H7 (cell line): ENCODE measurements at regions not wholly inside any gene's neighbourhood (a gene's known extent, or its start where the extent isn't known, plus 50 kb on each side); places are given as distances from the start of the nearest gene placed in this dataset.

ENCODE experiments used
- DNase-seq: peaks from one replicate; pipeline ENCODE4 v3.0.0; 2012
- H3K27me3 ChIP-seq: 2 replicates; pipeline ENCODE4 v1.6.0; 2011; ENCODE audit warnings: mild to moderate bottlenecking, low read length; ENCODE audit not compliant: control insufficient read depth, insufficient read depth
- H3K36me3 ChIP-seq: replicated peaks from 2 replicates; pipeline ENCODE4 v1.5.1; 2011; ENCODE audit warnings: low read length; ENCODE audit not compliant: control insufficient read depth, insufficient read depth
- H3K4me3 ChIP-seq: 2 replicates; pipeline ENCODE4 v1.5.1; 2011; ENCODE audit warnings: low read depth, mild to moderate bottlenecking, control low read depth, low read length, moderate library complexity; ENCODE audit not compliant: insufficient read depth

DNA sequence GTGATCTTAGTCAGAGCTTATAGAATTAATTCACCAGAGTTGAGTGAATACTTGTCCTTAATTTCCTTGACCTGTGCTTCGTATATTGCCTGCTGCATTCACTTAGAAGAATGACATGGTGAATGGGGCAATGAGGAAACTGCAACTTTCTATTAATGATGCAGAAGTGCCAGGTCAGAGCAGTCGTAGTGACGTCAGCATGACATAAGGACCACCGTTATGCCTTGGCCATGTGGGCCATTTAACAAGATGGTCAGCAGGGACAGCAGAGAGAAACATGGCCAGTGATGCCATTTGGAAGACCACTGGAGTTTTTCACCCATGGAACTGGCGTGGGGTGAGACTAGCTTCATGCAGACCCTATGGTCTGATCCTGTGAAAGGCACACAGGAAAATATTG is 1469.4 kb upstream of the TMEM132C start:
- Histone ChIP-seq H3K4me3 (no peak overlapping the region), H3K36me3 (no peaks in the 10 kb centered on the region; the same call in 1 of the 2 replicates), H3K27me3 (no peaks in the 10 kb centered on the region; the same call in 1 of the 2 replicates)
- DNase-seq: no peak

DNA sequence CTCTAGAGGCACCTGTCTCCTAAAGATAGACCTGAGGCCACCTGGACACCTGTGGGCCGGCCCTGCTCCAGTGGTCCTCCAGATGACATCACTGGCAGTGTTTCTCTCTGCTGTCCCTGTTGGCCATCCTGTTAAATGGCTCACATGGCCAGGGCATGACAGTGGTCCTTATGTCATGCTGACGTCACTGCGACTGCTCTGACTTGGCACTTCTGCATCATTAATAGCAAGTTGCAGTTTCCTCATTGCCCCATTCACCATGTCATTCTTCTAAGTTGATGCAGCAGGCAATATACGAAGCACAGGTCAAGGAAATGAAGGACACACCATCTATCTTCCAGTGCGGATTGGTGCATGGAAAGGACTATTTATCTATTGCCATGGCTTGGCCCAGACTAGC is 1468.5 kb upstream of the TMEM132C start:
- no peak overlapping the region for H3K4me3 ChIP-seq
- no peak for DNase-seq
- no peaks in the 10 kb centered on the region; the same call in 1 of the 2 replicates for H3K36me3 ChIP-seq
- H3K27me3 ChIP-seq: no peaks in the 10 kb centered on the region; the same call in 1 of the 2 replicates

DNA sequence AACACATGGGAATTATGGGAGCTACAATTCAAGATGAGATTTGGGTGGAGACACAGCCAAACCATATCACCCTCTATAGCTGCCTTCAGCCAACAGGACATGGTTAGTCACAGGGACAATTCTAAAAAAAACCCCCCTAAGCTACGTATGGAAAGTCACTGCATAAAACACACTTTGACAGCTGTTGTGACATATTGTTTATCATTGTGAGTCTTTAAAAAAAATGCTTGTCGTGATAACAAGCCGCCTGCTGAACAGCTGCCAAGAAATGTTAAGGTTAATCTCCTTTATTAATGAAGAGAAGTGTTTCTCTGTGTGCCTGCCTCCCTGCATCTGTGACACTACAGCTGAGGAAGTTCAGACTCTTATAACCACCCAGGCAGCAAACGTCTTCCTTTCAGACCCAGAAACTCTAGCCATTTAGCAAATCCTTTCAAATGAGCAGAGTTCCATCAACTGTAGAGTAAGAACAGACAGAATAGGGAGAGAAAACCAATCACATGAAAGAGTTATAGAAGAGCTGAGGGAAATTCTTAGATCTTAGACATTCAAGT is 1459.6 kb upstream of the TMEM132C start:
- DNase-seq: no peak
- H3K36me3 ChIP-seq: no peaks in the 10 kb centered on the region
- H3K4me3 ChIP-seq: no peak overlapping the region
- H3K27me3 ChIP-seq: no peaks in the 10 kb centered on the region

DNA sequence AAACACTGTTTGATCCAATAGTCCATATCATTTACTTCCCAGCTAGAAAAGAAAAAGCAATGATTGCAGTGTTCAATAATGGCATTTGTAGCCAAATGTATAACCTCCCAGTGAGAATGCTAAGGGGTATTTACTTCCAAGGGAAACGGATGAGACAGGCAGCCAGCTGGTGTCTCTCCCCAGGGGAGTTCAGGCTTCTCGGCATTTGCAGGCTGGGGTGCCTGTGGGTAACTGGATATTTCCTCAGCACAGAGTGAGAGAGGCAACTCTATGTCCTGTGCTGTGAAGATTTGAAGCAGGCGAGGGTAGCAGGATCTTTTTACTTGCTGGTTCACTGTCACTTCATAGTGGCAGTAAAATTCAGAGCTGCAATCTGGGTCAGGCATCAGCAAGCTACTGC is 1455.6 kb upstream of the TMEM132C start:
- DNase-seq: peak; percentile 6
- H3K4me3 ChIP-seq: no peak overlapping the region
- no peaks in the 10 kb centered on the region for H3K27me3 ChIP-seq
- no peaks in the 10 kb centered on the region for H3K36me3 ChIP-seq

DNA sequence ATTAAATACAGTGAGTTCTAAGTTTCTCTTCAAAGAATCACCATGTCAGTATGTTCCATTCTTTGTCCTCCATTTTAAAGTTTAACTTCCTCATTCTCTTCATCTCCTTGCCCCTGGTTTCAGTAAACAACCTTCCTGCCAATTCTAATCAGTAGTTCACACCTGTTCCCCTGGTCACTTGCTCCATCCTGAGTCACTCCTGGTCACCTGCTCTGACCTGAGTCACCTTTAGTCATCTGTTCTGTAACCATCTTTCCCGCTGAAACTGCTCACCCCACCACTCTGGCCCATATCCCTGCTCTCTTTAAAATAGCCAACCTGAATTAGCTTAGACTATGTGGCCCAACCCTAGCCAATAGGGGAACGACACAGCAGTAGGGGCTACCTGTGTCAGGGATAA is 1447.4 kb upstream of the TMEM132C start:
- no peaks in the 10 kb centered on the region for H3K36me3 ChIP-seq
- H3K27me3 ChIP-seq: no peaks in the 10 kb centered on the region
- DNase-seq: no peak
- H3K4me3 ChIP-seq: no peak overlapping the region

DNA sequence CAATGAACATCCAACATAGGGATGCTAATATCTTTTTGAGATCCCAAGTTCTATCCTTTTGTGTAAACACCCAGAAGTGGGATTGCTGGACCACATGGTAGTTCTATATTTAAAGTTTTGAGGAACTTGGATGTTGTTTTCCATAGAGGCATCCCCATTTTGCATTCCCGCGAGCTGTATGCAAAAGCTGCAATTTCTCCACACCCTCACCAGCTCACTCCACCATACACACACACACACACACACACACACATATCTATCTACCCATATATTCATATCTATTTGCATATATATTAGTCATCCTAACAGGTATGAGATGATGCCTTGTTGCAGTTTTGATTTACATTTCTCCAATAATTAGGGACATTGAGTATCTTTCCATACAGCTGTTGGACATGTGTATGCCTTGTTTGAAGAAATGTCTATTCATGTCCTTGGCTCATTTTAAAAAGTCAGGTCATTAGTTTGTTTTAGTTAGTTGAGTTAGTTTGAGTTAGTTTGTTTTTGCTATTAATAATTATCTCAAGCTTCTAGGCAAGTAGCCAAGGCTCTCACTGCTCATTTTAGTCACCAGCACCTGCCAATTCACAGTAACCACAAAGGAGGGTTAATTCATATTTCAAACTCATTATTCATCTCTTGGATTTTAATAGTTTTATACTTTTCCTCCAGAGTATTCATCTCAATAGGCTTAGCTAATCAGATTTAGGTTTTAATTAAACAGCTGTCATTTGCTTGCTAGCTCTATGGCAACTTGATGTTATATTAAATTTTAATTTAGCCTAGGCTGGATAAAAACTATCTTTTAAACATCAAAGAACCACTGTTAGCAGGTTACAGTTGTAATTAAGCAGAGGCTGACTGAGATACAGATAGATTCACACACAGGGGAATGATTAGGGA is 1435.9 kb upstream of the TMEM132C start:
- H3K27me3 ChIP-seq: peaks cover 6% of the 10 kb centered on the region; the same call in 1 of the 2 replicates
- no peak overlapping the region for H3K4me3 ChIP-seq
- DNase-seq: no peak
- H3K36me3 ChIP-seq: no peaks in the 10 kb centered on the region

DNA sequence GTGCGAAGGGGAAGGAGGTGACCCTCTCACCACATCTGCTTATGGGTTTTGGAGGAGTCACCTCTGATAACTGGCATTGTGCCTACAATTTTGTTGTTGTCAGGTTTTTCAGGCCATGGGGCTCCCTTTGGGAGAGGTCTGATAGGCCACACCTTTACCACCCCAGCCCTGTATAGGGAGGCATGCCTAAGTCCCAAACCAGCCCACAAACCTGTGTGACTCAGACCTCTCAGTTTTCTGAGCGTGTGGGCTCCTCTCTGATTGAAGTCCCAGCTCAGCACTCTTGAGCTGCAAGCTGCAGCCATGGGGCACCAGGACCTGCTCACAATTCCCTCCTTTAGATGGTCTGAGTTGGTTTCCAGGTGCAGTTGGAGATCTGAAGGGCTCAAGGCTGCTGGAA is 1429.3 kb upstream of the TMEM132C start:
- Histone ChIP-seq H3K36me3 (no peaks in the 10 kb centered on the region), H3K27me3 (no peaks in the 10 kb centered on the region), H3K4me3 (no peak overlapping the region)
- DNase-seq: no peak

DNA sequence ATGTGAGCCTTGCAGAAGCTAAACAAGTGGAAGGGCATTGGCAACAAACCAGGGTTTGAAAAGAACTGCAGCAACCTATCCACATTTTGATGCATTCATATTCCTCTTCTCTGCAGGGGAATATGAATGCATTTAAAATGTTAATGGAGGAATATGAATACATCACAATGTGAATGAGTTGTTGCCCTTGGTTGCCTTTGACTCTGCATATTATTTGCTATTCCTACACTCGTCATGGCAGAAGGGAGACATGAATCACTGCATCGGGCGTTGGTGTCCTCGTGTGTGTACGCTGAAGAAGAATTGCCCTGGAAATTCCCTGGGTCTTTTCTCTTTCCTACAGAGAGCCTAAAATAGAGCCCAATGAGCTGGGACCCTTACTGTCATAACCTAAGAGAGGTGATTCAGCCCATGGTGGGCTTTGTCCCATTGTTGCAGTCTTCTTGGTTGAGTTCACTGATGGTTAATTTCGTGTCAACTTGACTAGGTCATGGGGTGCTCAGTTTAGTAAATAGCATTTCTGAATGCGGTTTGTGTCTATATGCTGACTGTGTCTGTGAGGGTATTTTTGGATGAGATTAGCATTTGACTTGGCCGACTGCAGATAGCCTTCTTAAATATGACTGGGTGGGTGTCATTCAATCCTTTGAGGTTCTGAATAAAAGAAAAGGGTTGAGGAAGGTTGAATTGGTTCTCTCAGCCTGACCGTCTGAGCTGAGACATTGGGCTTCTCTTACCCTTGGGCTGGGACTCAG is 1422.9 kb upstream of the TMEM132C start:
- Histone ChIP-seq H3K4me3 (no peak overlapping the region), H3K27me3 (no peaks in the 10 kb centered on the region), H3K36me3 (no peaks in the 10 kb centered on the region)
- no peak for DNase-seq

DNA sequence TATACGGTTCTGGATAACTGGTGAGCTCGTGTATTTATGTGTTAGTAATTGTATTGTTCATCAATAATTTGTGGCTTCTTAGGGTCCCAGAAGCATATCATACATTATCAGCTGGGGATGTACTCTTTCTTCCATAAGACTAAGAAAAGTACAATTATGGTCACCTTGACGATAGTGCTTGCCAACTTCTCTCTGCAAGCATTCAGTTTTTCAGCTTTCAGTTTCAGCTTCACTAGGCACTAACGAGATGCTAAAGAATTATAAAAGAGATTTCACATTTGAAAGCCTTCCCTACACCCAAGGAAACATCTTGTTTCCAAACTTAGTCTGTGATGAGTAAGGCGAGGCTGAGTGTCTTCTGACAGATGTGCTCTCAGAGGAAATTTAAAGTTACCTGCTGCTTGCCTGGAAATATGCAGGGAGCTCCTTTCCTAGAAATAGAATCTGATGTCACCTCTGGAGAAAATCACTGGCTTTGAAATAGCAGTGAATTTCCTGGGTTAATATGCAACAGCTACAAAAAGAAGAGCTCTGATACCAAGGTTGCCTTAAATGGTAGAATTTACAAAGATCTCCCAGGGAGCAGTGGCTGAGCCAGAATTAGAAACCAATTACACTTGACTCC is 1419.9 kb upstream of the TMEM132C start:
- no peak for DNase-seq
- no peaks in the 10 kb centered on the region for H3K36me3 ChIP-seq
- H3K4me3 ChIP-seq: no peak overlapping the region
- no peaks in the 10 kb centered on the region for H3K27me3 ChIP-seq

DNA sequence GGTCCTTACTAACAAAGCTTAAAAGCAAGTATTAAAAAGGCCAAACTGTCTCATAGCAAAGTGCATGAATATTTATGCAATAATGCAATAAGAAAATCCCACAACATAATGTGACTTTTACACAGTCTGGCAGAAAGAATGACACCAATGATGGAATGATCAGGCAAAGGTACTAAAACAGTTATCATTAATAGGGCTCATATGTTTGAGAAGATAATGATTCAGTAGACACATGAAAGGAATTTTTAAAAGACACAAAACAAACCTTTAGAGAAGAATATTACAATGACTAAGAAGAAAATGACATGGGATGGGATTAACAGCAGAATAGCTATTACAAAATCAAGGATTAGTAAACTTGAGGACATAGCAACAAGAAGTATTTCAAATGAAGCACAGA is 1411.2 kb upstream of the TMEM132C start:
- DNase-seq: no peak
- no peaks in the 10 kb centered on the region for H3K27me3 ChIP-seq

DNA sequence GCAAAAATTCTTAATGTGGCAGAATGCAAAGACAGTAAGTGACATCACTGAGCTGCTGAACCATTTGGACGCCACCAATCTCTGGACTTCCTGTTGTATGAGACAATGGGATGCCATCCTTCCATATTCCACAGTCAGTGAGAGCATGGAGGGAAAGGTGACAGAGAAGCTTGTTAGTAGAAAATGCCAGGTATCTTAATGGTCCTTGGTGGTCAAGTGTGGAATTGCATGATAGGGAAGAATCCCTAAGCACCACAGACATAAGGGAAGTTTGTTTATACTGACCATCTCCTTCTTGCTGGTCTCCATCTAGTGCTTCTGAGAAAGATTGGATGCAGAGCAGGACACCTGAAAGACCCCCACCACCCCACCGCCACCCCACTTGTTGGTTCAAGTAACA is 1410.0 kb upstream of the TMEM132C start:
- DNase-seq: peak; percentile 25
- no peaks in the 10 kb centered on the region for H3K36me3 ChIP-seq
- H3K4me3 ChIP-seq: no peak overlapping the region
- no peaks in the 10 kb centered on the region for H3K27me3 ChIP-seq

More for the DNA sequence above, 1411.2 kb upstream of the TMEM132C start:
- no peaks in the 10 kb centered on the region for H3K36me3 ChIP-seq
- H3K4me3 ChIP-seq: no peak overlapping the region

DNA sequence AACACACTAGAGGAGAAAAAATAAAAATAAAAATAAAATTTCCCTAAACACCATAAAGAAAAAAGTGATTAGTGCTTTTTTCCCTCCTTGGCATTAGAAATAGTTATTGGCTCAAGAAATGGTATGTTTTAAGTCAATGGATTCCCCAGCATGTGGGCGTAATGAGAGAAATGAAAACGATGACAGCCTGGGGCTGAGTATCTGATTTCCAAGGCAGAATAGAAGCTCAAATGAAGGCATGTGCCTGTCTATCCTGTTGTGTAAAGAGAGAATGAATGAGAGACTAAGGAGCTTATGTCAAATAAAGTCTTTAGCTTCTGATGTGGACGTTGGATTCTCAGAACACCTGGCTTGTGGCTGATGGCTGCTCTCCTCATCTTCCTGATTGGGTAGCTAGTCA is 1408.4 kb upstream of the TMEM132C start:
- H3K36me3 ChIP-seq: no peaks in the 10 kb centered on the region
- no peak overlapping the region for H3K4me3 ChIP-seq
- H3K27me3 ChIP-seq: no peaks in the 10 kb centered on the region
- DNase-seq: no peak

DNA sequence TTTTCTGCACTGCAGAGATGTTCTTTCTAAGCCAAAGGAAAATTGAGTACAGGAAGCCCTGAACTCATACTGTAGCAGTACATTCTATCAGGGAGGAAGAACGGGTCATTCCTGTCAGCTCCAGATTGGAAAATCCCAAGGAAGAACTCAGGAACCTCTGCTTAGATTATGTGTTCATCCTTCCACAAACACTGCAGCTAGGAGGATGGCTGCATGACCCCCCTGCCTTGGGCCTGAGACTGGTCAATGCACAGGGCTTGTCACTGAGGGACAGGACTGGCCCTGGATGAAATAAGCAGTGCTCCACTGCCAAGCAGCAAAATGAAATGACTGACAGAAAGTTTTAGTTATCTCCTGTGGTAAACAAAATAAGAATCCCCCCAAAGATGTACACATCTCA is 1406.8 kb upstream of the TMEM132C start:
- H3K4me3 ChIP-seq: no peak overlapping the region
- no peaks in the 10 kb centered on the region for H3K27me3 ChIP-seq
- no peak for DNase-seq
- H3K36me3 ChIP-seq: no peaks in the 10 kb centered on the region

DNA sequence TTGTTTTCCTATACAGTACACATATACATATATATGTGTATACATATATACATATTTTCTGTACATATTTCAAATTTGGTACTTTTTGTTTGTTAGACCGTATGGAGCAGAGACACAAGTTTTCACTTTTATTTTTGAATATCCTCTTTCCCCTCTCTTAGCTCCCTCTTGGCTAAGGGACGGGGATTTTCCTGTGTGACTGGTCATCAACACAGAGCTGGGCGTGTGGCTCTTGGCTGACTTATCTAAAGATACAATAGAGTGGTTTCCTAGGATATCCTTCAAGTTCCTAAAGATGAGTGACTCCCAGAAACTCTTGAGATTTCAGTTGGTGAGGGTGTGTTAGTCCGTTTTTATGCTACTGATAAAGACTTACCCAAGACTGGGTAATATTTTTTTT is 1404.5 kb upstream of the TMEM132C start:
- no peak for DNase-seq
- no peak overlapping the region for H3K4me3 ChIP-seq
- no peaks in the 10 kb centered on the region for H3K27me3 ChIP-seq
- H3K36me3 ChIP-seq: no peaks in the 10 kb centered on the region
